Activated T-cell treated with anti-CD3 and anti-CD28 coated beads for 4 hours (primary cell): ENCODE measurements at regions not wholly inside any gene's neighbourhood (a gene's known extent, or its start where the extent isn't known, plus 50 kb on each side); places are given as distances from the start of the nearest gene placed in this dataset.

Experiments
- DNase-seq: peaks from one replicate; pipeline ENCODE4 v3.0.0-alpha.2; 2020

- DNase-seq: no peak
These were observed 306.2 kb upstream of the PITRM1 start for GRCh38 chr10:3478632-3479240.

GRCh38 chr10:3478153-3478552 is 305.6 kb upstream of the PITRM1 start:
- DNase-seq: no peak

GRCh38 chr10:3477683-3478082 is 305.1 kb upstream of the PITRM1 start:
- no peak for DNase-seq

GRCh38 chr10:3476640-3477448 is 304.3 kb upstream of the PITRM1 start:
- no peak for DNase-seq

GRCh38 chr10:3476186-3476585 is 303.6 kb upstream of the PITRM1 start:
- DNase-seq: no peak

GRCh38 chr10:3475367-3475766 is 302.8 kb upstream of the PITRM1 start:
- DNase-seq: no peak

GRCh38 chr10:3474266-3474665 is 301.7 kb upstream of the PITRM1 start:
- no peak for DNase-seq

- DNase-seq: no peak
These were observed 300.7 kb upstream of the PITRM1 start for GRCh38 chr10:3473271-3473670.

- DNase-seq: no peak
These were observed 299.9 kb upstream of the PITRM1 start for GRCh38 chr10:3472287-3473051.

GRCh38 chr10:3471927-3472286 is 299.3 kb upstream of the PITRM1 start:
- DNase-seq: no peak

- DNase-seq: no peak
These were observed 298.9 kb upstream of the PITRM1 start for GRCh38 chr10:3471472-3471871.

GRCh38 chr10:3470191-3470590 is 297.6 kb upstream of the PITRM1 start:
- no peak for DNase-seq

GRCh38 chr10:3469639-3470020 is 297.0 kb upstream of the PITRM1 start:
- DNase-seq: no peak

GRCh38 chr10:3468919-3469638 is 296.5 kb upstream of the PITRM1 start:
- DNase-seq: no peak

GRCh38 chr10:3467052-3467951 is 294.7 kb upstream of the PITRM1 start:
- DNase-seq: no peak

GRCh38 chr10:3465406-3465891 is 292.9 kb upstream of the PITRM1 start:
- no peak for DNase-seq

- DNase-seq: no peak
These were observed 292.3 kb upstream of the PITRM1 start for GRCh38 chr10:3464760-3465405.

- DNase-seq: no peak
These were observed 288.0 kb upstream of the PITRM1 start for GRCh38 chr10:3460420-3461128.

- DNase-seq: no peak
These were observed 283.1 kb upstream of the PITRM1 start for GRCh38 chr10:3455385-3456334.
